Kidney (tissue), 13 donors: ENCODE measurements at regions not wholly inside any gene's neighbourhood (a gene's known extent, or its start where the extent isn't known, plus 50 kb on each side); places are given as distances from the start of the nearest gene placed in this dataset.

Experiments used
- DNase-seq, 5 donors: peaks; one replicate each; pipeline ENCODE4 v3.0.0-alpha.2; 2013 to 2020
- FAIRE-seq: peaks from 2 replicates; lab custom pipeline; 2012; peaks lifted over from hg19 to GRCh38; lab: Jason Lieb, UNC
- H3K27ac ChIP-seq, 2 donors: one replicate each; pipeline ENCODE4 v1.7.0; 2013; ENCODE audit warnings: low read depth in 2 of 2, low read length in 2 of 2, inconsistent platforms in 1 of 2
- H3K27me3 ChIP-seq: one replicate; pipeline ENCODE4 v1.7.1; 2013; ENCODE audit warnings: low read length, inconsistent platforms; ENCODE audit not compliant: control insufficient read depth, insufficient read depth
- H3K36me3 ChIP-seq, 3 donors: one replicate each; pipeline versions ENCODE4 v1.7.0 to v1.7.1; 2013; ENCODE audit warnings: low read length in 3 of 3, control low read depth in 1 of 3, inconsistent platforms in 1 of 3; ENCODE audit not compliant: insufficient read depth in 3 of 3, control insufficient read depth in 2 of 3
- H3K4me1 ChIP-seq, 3 donors: one replicate each; pipeline versions ENCODE4 v1.7.0 to v1.7.1; 2013; ENCODE audit warnings: low read length in 3 of 3, inconsistent platforms in 1 of 3, low read depth in 1 of 3; ENCODE audit not compliant: control insufficient read depth in 2 of 3, insufficient read depth in 2 of 3
- H3K4me3 ChIP-seq, 3 donors: one replicate each; pipeline versions ENCODE4 v1.7.0 to v1.8.1; 2013; ENCODE audit warnings: low read length in 3 of 3, control low read depth in 1 of 3, inconsistent platforms in 1 of 3
- H3K9ac ChIP-seq, 3 donors: one replicate each; pipeline versions ENCODE4 v1.7.0 to v1.7.1; 2013; ENCODE audit warnings: low read length in 3 of 3, control low read depth in 1 of 3, inconsistent platforms in 1 of 3
- H3K9me3 ChIP-seq, 3 donors: one replicate each; pipeline versions ENCODE4 v1.7.0 to v1.7.1; 2013; ENCODE audit warnings: low read length in 3 of 3, control low read depth in 1 of 3, inconsistent platforms in 1 of 3; ENCODE audit not compliant: control insufficient read depth in 2 of 3, insufficient read depth in 1 of 3
- intact Hi-C: fragments of 100-400 bp; cut with DNase I; formaldehyde crosslinking; loops from one replicate; pipeline ENCODE4 v1.11.1; 2022
- TF ChIP-seq, protein P1 (sequence below): IDR thresholded peaks from 3 replicates; pipeline ENCODE4 v1.5.1; 2012; ENCODE audit warnings: mild to moderate bottlenecking, moderate library complexity, borderline replicate concordance; ENCODE audit not compliant: insufficient read depth; ENCODE audit errors: extremely low read depth
- donor health status: control.
- donor health status: control.
- donor health status: control.
- donor health status: control.
- donor health status: control.
- donor health status: DM: yes; HTN: yes; CAD: no.
- donor health status: Normal renal cell carcinoma (clear cell type).

DNA sequence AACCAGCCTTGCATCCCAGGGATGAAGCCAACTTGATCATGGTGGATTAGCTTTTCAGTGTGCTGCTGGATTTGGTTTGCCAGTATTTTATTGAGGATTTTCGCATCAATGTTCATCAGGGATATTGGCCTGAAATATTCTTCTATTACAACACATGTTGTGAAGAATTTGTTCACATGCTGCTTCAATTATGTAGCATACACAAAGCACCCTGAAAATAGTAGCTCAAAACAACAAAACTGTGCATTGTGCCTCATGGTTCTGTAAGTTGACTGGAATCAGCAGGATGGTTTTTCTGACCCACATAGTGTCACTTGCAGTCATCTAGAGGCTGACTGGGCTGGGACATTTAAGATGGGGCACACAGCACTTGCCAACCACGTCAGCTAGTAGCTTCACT, 193.9 kb downstream of the SYK start:
- Histone ChIP-seq H3K36me3 (no peaks in the 10 kb centered on the region), H3K4me1 (no peaks in the 10 kb centered on the region), H3K9ac (no peak overlapping the region), H3K4me3 (no peak overlapping the region), H3K27me3 (no peaks in the 10 kb centered on the region), H3K27ac (no peak overlapping the region), H3K9me3 (no peaks in the 10 kb centered on the region)
- TF ChIP-seq, protein P1, sequence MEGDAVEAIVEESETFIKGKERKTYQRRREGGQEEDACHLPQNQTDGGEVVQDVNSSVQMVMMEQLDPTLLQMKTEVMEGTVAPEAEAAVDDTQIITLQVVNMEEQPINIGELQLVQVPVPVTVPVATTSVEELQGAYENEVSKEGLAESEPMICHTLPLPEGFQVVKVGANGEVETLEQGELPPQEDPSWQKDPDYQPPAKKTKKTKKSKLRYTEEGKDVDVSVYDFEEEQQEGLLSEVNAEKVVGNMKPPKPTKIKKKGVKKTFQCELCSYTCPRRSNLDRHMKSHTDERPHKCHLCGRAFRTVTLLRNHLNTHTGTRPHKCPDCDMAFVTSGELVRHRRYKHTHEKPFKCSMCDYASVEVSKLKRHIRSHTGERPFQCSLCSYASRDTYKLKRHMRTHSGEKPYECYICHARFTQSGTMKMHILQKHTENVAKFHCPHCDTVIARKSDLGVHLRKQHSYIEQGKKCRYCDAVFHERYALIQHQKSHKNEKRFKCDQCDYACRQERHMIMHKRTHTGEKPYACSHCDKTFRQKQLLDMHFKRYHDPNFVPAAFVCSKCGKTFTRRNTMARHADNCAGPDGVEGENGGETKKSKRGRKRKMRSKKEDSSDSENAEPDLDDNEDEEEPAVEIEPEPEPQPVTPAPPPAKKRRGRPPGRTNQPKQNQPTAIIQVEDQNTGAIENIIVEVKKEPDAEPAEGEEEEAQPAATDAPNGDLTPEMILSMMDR = no peak
- intact Hi-C loops = no loop called here
- DNase-seq (no peak), FAIRE-seq (no peak)

DNA sequence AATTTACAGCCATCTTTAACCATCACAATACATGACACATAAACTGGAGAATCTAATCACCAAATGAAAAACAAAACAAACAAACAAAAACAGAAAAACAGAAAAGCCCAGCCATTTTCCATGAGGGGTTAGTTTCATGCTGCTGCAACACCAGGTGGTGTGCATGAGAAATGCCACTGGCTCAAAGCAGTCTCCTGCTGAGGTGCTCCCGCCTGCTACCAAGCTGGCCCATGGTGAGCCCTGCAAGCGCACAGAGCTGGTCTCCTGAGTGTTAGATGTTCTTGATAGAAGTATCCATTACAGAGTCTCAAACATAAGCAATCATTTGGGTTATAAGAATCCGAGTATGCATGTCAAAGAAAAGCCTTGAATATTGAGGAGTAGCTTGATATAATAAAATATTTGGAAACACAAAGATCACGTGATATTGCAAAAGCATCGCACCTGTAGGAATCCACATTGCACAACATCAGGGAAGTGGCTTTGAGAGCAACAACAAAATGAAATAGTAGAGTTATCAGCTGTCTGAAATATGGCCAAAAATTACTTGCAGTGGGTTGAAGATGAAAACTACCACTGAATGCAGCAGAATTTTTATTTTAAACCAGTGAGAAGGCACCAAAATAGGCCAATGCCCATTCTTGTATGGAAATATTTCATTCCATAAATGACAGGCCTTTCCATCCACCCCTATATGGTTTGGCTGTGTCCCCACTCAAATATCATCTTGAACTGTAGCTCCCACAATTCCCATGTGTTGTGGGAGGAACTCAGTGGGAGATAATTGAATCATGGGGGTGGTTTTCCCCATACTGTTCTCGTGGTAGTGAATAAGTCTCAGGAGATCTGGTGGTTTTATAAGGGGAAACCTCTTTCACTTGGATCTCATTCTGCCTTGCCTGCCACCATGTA, 194.8 kb downstream of the SYK start:
- H3K4me3 ChIP-seq = no peak overlapping the region
- no peaks in the 10 kb centered on the region for H3K27me3 ChIP-seq
- TF ChIP-seq, protein P1 = no peak
- intact Hi-C loops = no loop called here
- H3K36me3 ChIP-seq = no peaks in the 10 kb centered on the region
- DNase-seq = no peak
- H3K4me1 ChIP-seq = no peaks in the 10 kb centered on the region
- no peak overlapping the region for H3K27ac ChIP-seq
- FAIRE-seq = no peak
- H3K9ac ChIP-seq = no peak overlapping the region
- H3K9me3 ChIP-seq = no peaks in the 10 kb centered on the region

DNA sequence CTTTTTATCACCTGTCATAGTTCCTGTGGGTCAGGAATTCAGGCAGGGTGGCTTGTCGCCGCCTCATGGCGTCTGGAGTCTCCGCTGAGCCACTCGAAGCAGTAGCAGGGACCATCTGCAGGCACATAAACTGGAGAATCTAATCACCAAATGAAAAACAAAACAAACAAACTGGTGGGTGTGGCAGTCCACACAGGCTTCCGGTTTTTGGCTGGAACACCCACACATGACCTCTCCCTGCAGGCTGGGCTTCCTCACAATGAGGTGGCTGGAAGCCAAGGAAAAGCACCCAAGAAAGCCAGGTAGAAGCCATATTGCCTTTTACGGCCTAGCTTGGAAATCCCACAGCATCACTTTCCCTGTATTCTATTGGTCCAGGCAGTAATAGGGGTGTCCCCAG, 197.0 kb downstream of the SYK start:
- Histone ChIP-seq H3K27me3 (no peaks in the 10 kb centered on the region), H3K27ac (no peak overlapping the region), H3K36me3 (no peaks in the 10 kb centered on the region), H3K4me3 (no peak overlapping the region), H3K9me3 (no peaks in the 10 kb centered on the region), H3K9ac (no peak overlapping the region), H3K4me1 (no peaks in the 10 kb centered on the region)
- DNase-seq (no peak), FAIRE-seq (no peak)
- TF ChIP-seq, protein P1 = no peak
- intact Hi-C loops = no loop called here
